Ectodermal cell (in vitro differentiated cells): ENCODE measurements at regions not wholly inside any gene's neighbourhood (a gene's known extent, or its start where the extent isn't known, plus 50 kb on each side); places are given as distances from the start of the nearest gene placed in this dataset.

Source experiments
- H3K27ac ChIP-seq: 2 replicates; pipeline ENCODE4 v1.7.0; 2013; ENCODE audit warnings: mild to moderate bottlenecking, low read depth, low read length; ENCODE audit not compliant: insufficient read depth, poor library complexity, severe bottlenecking
- H3K27me3 ChIP-seq: 2 replicates; pipeline ENCODE4 v1.7.0; 2013; ENCODE audit warnings: mild to moderate bottlenecking, low read length; ENCODE audit not compliant: insufficient read depth, control insufficient read depth, poor library complexity, severe bottlenecking
- H3K36me3 ChIP-seq: one replicate; pipeline ENCODE4 v1.7.0; 2013; ENCODE audit warnings: low read length; ENCODE audit not compliant: control insufficient read depth, insufficient read depth
- H3K4me1 ChIP-seq: one replicate; pipeline ENCODE4 v1.7.0; 2013; ENCODE audit warnings: low read length; ENCODE audit not compliant: control insufficient read depth, insufficient read depth
- H3K4me3 ChIP-seq: 2 replicates; pipeline ENCODE4 v1.7.0; 2013; ENCODE audit warnings: low read depth, low read length, control low read depth; ENCODE audit not compliant: insufficient read depth
- H3K9me3 ChIP-seq: 2 replicates; pipeline ENCODE4 v1.7.0; 2013; ENCODE audit warnings: mild to moderate bottlenecking, low read length, moderate library complexity; ENCODE audit not compliant: control insufficient read depth
- WGBS, 2 experiments: methylation state at CpG; one replicate each; pipeline ENCODE4 v1.1.7; 2013; ENCODE audit warnings: missing lambda C conversion rate in 2 of 2; 5-methylcytosine and 5-hydroxymethylcytosine counted together

DNA sequence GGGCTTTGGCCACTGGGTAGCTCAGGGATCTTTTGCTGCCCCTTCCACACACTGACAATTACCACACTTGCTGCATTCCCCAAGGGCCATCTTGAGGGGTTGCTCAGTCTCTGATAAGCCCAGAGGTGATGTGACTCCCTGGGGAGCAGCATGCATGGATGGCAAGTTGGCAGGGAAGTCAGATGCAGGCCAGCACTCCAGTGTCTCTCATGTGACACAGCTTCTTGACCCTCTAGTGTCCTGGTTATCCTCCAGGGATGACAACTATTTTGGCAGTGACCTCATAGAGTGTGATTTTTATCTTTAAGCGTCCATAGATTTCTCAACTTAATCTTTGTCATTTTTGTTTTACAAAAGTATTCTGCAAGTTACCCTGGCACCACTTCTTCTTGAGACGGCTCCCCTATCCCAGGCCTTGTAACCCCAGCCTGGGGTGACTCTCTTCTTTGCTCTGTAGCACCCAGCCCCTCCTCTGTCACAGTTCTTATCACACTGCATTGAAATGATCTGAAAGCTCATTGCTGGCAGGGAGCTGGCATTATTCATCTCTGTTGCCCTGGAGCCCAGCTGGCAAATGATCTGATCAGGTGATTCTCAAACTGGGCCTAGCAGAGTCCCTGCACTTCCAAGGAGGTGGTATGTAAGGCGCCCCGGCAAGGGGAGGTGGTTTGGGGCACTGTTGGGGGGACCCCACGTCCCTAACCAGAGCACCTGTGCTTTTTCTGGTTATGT is 72.6 kb downstream of the TENT5C start:
- no peak overlapping the region for H3K27ac ChIP-seq
- H3K4me3 ChIP-seq, result no peak overlapping the region
- no peaks in the 10 kb centered on the region for H3K27me3 ChIP-seq
- 91% methylated on average over 5 of the region's 5 CpGs for WGBS, 2 experiments
- no peaks in the 10 kb centered on the region for H3K4me1 ChIP-seq
- no peaks in the 10 kb centered on the region for H3K9me3 ChIP-seq
- no peaks in the 10 kb centered on the region for H3K36me3 ChIP-seq

DNA sequence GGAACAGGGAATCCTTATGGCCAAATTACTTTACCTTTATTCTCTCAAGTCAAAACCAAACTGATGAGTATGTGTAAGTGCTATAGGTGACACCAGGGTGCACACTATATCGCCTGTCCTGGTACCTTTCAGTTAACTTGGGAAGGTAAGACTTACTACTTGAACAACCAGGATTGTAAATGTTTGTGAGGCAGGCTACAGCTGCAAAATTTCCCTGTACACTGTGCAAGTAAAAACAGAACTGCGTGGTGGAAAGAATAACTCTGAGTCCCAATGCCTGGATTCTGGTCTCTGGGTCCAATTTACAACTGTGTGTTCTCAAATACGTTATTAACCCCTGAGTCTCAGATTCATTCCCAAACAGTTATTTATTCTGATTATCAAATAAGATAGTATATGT is 73.5 kb downstream of the TENT5C start:
- Histone ChIP-seq H3K27me3 (no peaks in the 10 kb centered on the region), H3K9me3 (no peaks in the 10 kb centered on the region), H3K4me3 (no peak overlapping the region), H3K4me1 (no peaks in the 10 kb centered on the region), H3K27ac (no peak overlapping the region), H3K36me3 (no peaks in the 10 kb centered on the region)
- WGBS, 2 experiments, result 89 to 93% methylated on average over 2 to 3 of the region's 3 CpGs

DNA sequence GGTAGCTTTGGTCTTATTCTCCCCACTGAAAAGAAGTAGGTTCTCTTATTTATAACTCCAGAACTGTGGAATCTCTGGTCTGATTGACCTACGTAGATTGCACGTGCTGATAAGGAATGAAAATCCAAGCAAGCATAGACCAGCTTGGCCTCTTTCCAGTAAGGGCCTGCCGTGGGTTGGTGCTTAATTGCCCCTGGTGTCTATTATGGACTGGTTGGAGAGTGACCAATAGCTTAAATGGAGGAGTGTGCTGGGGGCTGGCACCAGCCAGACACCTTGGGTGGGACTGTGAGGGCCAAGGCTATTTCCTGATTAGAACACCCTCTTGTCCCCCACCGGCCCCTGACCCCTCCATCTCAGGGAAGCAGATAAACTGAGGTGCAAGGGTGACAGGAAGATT is 74.0 kb downstream of the TENT5C start:
- no peaks in the 10 kb centered on the region for H3K36me3 ChIP-seq
- H3K27me3 ChIP-seq, result no peaks in the 10 kb centered on the region
- WGBS, 2 experiments, result 95 to 97% methylated on average over 4 of the region's 4 CpGs
- H3K4me1 ChIP-seq, result no peaks in the 10 kb centered on the region
- H3K4me3 ChIP-seq, result no peak overlapping the region
- no peaks in the 10 kb centered on the region for H3K9me3 ChIP-seq
- H3K27ac ChIP-seq, result no peak overlapping the region

DNA sequence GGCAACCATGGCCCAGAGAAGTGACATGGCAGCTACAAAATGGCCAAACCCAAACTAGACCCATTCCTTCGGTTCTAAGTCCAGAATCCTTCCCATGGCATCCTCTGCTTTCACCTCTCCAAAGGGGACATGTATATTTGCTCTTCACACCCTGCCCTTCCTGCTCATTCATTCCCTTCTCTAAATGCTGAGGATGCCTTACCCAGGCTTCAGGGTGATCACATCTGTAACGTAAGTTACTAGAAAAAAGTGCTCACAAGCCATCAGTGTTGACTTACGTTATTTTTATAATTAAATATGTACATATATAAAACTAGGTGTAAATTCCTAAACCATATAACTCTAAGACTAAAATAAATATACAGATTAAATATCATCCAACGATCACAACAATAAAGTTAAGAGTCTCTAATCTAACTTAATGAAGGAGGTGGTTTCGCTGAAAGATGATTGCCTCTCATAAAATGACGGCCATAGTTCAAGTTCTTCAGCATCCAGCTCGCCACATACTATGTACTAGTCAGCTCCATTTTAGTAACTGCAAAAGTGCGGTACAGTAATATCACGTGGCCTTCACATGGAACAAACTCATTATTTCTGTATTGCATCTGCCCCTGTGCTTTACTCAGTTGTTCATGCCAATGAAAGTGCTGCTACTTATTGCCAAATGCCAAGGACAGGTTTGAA is 74.6 kb downstream of the TENT5C start:
- no peaks in the 10 kb centered on the region for H3K27me3 ChIP-seq
- H3K36me3 ChIP-seq, result no peaks in the 10 kb centered on the region
- WGBS, 2 experiments, result 92 to 98% methylated on average over 7 to 8 of the region's 9 CpGs
- H3K9me3 ChIP-seq, result no peaks in the 10 kb centered on the region
- H3K4me3 ChIP-seq, result no peak overlapping the region
- no peak overlapping the region for H3K27ac ChIP-seq
- no peaks in the 10 kb centered on the region for H3K4me1 ChIP-seq

DNA sequence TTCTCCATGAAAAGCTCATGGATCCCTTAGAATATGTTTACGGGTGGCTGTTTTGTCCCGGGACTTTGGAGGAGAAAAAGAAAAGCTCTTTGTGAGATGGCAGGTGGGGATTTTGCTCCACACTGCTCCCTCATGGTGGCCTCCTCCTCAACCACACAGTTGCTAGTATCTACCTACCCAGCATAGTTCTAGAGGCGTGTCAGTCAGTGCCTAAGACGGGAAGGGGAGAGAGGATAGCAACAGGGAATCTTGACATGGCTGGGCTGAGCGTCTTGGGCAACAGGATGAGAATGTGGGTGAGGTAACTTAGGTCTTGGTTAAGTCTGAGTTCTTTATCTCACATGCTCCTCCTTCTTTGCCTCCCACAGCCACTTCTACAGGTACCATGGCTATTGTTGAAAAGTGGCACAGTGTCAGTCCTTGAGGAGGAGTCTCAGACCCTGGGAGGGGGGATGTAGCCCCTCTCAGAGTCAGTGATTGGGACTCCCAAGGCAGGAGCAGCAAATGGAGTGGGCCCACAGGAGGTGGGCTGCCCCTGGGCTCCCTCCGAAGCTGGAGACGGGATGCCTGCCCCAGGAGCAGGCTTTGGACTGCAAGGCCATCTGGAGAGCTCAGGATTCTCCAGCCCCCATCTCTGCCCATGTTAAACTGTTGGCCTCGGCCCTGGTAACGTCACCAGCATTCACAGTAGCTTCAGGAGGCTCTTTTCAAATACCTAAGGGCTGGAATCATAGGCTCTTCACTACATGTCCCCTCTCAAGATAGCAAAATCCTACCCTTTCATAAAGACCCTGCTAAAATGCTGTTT is 75.4 kb downstream of the TENT5C start:
- Histone ChIP-seq H3K9me3 (no peaks in the 10 kb centered on the region), H3K36me3 (no peaks in the 10 kb centered on the region), H3K4me3 (no peak overlapping the region), H3K27ac (no peak overlapping the region), H3K27me3 (no peaks in the 10 kb centered on the region), H3K4me1 (no peaks in the 10 kb centered on the region)
- WGBS, 2 experiments, result 69 to 76% methylated on average over 9 of the region's 9 CpGs

DNA sequence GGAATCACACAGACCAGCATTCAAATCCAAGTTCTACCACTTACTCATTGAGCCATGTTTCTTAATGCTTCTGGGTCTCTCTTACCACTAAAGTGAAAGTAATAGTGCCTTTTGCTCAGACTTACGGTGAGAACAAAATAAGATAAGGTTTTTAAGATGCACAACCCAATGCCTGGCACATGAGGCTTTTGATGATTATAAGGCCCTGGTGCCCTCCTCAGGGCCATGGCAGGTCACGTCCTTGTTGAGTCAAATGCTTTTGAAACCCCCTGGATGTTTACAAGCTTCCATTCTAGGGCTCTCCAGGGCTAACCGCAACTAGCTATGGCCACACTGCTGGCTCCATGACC is 76.0 kb downstream of the TENT5C start:
- no peaks in the 10 kb centered on the region for H3K9me3 ChIP-seq
- H3K36me3 ChIP-seq, result no peaks in the 10 kb centered on the region
- no peaks in the 10 kb centered on the region for H3K27me3 ChIP-seq
- H3K4me1 ChIP-seq, result no peaks in the 10 kb centered on the region
- no peak overlapping the region for H3K4me3 ChIP-seq
- H3K27ac ChIP-seq, result no peak overlapping the region
- 92% methylated on average over 3 of the region's 3 CpGs for WGBS, 2 experiments

DNA sequence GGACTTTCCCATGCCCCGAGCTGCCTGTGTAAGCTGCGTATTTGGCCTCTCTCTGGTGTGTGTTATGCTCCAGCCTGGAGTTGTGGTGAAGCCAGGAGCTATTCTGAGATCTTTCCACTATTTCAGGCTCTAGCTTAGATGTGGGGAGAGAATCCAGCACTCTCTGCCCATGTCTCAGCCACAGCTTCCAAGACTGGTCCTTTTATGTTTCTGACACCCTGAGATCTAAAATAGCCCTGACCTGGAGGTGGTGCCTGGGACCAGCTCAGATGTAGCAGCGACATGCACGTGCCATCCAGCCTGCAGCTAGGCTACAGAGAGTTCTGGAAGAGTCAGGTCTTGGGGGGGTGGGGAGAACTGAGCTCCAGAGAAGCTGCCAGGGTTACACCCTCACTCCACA is 76.5 kb downstream of the TENT5C start:
- Histone ChIP-seq H3K4me1 (no peaks in the 10 kb centered on the region), H3K4me3 (no peak overlapping the region), H3K9me3 (no peaks in the 10 kb centered on the region), H3K27me3 (no peaks in the 10 kb centered on the region), H3K36me3 (no peaks in the 10 kb centered on the region), H3K27ac (no peak overlapping the region)
- WGBS, 2 experiments, result 67 to 71% methylated on average over 4 of the region's 4 CpGs

DNA sequence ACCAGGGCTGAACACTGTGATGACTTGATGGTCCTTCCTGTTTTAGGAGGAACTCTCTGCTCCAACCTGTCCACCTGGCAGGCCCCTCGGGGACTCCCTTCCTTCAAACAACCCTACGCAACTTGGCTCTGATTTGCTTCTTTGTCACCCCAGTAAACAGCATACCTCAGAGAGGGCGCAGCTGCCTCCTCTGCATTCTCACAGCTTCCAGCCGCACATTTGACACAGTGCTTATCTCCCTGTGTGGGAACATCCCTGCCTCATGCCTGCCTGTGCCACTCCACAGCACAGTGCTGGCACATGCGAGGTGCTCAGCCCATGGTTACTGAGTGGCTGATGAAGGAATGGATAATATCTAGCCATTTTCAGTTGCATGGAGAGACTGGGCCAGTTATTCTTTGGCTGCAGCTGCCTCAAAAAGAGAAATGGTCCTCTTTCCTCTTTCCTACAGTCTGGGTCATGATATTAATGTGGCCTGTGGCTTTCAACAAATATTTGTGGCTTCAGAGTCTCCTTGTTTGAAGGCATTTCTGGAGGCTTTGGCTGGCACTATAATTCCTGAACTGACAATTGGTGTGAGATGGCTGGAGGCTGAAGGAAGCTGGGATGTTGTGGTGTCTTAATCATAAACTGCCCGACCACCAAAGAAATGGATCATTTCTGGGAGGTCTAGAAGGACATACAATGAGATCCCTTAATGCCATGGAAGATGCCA is 77.9 kb downstream of the TENT5C start:
- H3K4me1 ChIP-seq, result no peaks in the 10 kb centered on the region
- no peaks in the 10 kb centered on the region for H3K27me3 ChIP-seq
- no peaks in the 10 kb centered on the region for H3K36me3 ChIP-seq
- no peak overlapping the region for H3K27ac ChIP-seq
- no peaks in the 10 kb centered on the region for H3K9me3 ChIP-seq
- WGBS, 2 experiments, result 85 to 86% methylated on average over 6 of the region's 6 CpGs
- no peak overlapping the region for H3K4me3 ChIP-seq

DNA sequence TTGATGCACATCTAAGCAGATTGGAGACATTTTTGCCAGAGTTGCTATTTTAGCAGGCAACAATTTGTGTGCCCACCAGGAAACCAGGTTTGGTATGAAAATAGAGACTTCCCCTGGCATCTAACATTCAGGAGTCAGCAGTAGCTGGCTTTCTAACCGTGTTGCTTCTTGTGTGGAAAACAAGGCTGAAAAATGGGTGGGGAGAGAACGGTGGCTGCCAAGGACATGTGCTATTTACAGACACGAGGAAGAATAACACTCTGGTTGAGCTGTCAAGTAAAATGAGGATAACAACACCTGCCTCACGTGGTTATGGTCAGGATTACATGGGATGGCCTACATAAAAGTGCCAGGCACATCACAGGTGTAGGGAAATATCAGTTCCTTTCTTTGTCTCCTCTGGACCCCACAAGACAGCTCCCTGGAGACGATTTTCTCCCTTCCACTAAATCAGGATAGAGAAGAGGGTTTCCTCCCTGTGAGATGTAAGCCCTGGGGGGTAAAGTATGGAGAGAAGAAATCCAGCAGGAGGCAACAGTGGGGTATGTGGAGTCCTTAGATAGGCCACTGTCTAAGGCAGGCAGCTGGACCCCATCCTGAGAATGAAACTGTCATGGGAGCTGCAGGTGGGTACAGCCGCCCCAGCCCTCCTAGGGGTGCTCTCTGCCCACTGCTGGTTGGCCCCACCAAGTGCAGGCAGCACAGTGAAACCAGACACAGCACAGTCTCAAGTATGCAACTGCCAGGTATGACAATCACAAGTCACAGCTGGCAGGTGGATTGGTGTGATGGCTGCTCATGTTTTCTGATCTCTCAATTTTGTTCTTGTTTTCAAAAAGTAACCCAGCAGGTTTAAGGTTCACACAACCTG is 80.3 kb downstream of the TENT5C start:
- WGBS, 2 experiments, result 85 to 92% methylated on average over 6 of the region's 6 CpGs
- no peak overlapping the region for H3K4me3 ChIP-seq
- H3K27ac ChIP-seq, result no peak overlapping the region
- H3K9me3 ChIP-seq, result no peaks in the 10 kb centered on the region
- no peaks in the 10 kb centered on the region for H3K4me1 ChIP-seq
- H3K36me3 ChIP-seq, result no peaks in the 10 kb centered on the region
- no peaks in the 10 kb centered on the region for H3K27me3 ChIP-seq
